OCI-LY7 (cell line): ENCODE measurements at regions not wholly inside any gene's neighbourhood (a gene's known extent, or its start where the extent isn't known, plus 50 kb on each side); places are given as distances from the start of the nearest gene placed in this dataset.
"Not testable (repeated sequence)": the region's sequence is repeated elsewhere in the genome, so short reads cannot be mapped to it uniquely, and the experiment has no call there.

Experiments
- EZH2phosphoT487 ChIP-seq: fragments of 200-600 bp; sonication (generic); IDR thresholded peaks from 2 replicates; pipeline ENCODE4 v1.6.1; 2018; ENCODE audit warnings: low read depth, borderline replicate concordance, mild to moderate bottlenecking, mixed run types, antibody characterized with exemption, low read length, moderate library complexity, mixed read lengths
- TF ChIP-seq, protein P1 (sequence below): fragments of 200-600 bp; sonication (generic); conservative IDR thresholded peaks from 2 replicates; pipeline ENCODE4 v1.5.1; 2014; ENCODE audit warnings: mild to moderate bottlenecking, antibody characterized with exemption, low read length, moderate library complexity, mixed read lengths

DNA sequence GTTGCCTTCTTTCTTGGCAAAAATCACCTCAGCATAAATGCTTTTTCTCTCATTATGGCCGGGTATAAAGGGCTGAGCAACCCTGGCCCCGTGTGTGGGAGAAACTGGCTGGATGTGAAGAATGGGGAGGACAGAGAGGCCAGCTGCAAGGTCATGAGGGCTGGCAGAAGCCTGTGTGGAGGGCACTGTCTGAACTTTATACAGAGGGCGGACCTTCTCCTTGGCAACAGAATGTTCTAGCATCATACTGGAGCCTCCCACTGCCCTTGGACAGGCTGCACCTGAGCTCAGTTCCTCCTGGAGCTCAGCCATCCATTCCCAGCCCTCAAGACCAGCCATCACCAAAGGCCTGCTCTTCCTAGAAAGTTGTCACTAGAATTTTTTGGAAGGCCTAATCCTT lies 4496.2 kb upstream of the TPTE start:
- TF ChIP-seq, protein P1, sequence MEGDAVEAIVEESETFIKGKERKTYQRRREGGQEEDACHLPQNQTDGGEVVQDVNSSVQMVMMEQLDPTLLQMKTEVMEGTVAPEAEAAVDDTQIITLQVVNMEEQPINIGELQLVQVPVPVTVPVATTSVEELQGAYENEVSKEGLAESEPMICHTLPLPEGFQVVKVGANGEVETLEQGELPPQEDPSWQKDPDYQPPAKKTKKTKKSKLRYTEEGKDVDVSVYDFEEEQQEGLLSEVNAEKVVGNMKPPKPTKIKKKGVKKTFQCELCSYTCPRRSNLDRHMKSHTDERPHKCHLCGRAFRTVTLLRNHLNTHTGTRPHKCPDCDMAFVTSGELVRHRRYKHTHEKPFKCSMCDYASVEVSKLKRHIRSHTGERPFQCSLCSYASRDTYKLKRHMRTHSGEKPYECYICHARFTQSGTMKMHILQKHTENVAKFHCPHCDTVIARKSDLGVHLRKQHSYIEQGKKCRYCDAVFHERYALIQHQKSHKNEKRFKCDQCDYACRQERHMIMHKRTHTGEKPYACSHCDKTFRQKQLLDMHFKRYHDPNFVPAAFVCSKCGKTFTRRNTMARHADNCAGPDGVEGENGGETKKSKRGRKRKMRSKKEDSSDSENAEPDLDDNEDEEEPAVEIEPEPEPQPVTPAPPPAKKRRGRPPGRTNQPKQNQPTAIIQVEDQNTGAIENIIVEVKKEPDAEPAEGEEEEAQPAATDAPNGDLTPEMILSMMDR, result not testable (repeated sequence)
- not testable (repeated sequence) for TF ChIP-seq EZH2phosphoT487
